LNCAP (cell line): ENCODE measurements at regions not wholly inside any gene's neighbourhood (a gene's known extent, or its start where the extent isn't known, plus 50 kb on each side); places are given as distances from the start of the nearest gene placed in this dataset.

ENCODE experiments used
- TF ChIP-seq, protein P1 (sequence below): fragments of 450-650 bp; IDR thresholded peaks from 2 replicates; pipeline ENCODE4 v1.5.1; 2017; ENCODE audit warnings: mild to moderate bottlenecking

DNA sequence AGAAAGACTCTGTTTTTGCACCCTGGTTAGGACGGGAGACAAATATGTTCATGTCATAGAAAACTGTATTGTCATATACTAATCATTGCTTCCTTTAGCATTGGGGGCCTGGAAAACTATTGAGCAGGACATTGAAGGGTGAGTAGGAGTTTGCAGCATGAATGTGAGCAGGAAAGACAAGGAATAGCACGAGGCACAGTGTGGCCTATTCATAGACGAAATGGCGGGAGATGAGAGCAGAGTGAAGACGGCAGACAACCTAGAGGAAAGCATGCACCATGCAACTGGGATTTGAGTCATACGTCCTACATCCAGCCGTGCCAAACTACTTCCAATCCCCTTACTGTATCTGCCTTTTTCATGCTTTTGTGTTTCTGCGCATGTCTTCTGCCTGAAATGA, 508.1 kb downstream of the NTRK3 start:
- TF ChIP-seq, protein P1, sequence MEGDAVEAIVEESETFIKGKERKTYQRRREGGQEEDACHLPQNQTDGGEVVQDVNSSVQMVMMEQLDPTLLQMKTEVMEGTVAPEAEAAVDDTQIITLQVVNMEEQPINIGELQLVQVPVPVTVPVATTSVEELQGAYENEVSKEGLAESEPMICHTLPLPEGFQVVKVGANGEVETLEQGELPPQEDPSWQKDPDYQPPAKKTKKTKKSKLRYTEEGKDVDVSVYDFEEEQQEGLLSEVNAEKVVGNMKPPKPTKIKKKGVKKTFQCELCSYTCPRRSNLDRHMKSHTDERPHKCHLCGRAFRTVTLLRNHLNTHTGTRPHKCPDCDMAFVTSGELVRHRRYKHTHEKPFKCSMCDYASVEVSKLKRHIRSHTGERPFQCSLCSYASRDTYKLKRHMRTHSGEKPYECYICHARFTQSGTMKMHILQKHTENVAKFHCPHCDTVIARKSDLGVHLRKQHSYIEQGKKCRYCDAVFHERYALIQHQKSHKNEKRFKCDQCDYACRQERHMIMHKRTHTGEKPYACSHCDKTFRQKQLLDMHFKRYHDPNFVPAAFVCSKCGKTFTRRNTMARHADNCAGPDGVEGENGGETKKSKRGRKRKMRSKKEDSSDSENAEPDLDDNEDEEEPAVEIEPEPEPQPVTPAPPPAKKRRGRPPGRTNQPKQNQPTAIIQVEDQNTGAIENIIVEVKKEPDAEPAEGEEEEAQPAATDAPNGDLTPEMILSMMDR = no peak

DNA sequence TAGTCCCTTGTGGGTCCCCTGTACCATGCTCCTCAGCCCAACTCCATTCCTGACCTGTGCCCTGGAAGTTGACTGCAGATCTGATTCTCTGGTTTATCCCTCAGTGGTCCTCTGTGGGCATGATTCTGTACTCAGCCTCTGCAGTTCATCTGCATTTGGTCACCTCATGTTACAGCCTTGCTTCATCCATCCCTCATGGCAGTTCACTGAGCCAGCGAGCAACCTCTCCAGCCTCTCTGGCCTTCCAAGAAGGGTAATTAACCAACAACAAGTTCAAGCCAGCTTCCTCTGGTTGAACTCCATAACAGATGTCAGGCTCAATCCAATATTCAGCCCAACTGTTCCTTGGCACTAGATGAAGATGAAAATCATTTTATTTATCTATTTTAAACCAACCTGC, 509.5 kb downstream of the NTRK3 start:
- TF ChIP-seq, protein P1 = no peak

DNA sequence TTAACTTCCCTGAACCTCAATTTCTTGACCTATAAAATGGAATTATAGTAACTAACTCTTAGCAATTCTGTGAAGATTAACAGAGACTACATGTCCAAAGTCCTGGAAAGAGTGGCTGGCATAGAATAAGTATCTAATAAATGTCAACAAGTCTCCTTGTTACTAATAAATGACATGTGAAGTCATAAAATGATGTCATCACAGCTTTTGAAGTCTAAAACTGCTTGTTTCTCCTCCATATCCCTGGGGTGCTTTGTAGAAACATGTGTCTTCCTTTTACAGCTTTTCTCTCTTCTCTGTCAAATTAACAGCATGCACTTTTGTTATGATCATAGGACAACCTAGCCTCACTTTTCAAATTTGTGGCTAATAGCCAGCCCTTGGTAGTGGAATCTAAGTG, 510.2 kb downstream of the NTRK3 start:
- TF ChIP-seq, protein P1 = no peak

- TF ChIP-seq, protein P1 = no peak
Observed at GRCh38 chr15:87744815-87745214, 511.7 kb downstream of the NTRK3 start.

DNA sequence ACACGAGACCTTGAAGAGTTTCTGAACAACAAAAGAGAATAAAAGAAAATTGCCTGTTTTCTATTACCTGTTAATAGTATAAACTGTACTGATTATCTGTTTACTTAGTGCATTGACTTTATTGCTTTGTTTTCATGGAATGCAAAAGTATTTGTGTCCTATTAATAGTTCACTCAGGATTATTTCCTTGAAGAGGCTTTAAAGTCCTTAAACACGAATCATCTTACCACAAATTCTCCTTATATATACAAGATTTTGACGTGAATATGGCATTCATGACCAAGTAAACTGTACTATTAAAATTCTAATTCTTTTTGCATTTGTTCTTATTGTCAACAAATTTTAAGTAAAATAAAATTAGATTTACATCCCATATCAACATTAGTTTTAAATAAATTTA, 513.0 kb downstream of the NTRK3 start:
- TF ChIP-seq, protein P1 = no peak

- TF ChIP-seq, protein P1 = no peak
Observed at GRCh38 chr15:87741350-87741749, 515.2 kb downstream of the NTRK3 start.

- TF ChIP-seq, protein P1 = no peak
Observed at GRCh38 chr15:87740655-87741344, 515.7 kb downstream of the NTRK3 start.

DNA sequence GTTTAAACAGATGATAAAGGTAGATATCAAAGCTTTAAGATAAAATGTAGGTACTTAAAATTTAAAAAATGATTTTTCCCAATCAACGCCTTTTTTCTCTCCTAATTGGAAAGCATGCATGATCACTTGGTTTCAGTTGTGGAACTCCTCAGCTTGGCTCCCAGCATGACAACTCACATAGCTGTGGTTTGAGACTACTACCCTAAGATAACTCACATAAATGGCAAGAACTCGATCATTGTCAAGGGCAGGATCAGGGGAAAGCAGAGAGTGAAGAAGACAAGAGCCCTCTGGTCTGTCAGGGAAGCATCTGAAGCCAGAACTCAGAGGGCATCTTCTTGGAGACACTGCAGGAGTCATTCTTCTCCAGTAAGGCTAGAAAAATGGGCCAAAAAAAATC, 516.7 kb downstream of the NTRK3 start:
- TF ChIP-seq, protein P1 = no peak
